Hematopoietic multipotent progenitor cell treated with erythropoietin and hydrocortisone succinate and interleukin-3 and kit ligand, for 8 days (in vitro differentiated cells): ENCODE measurements at regions not wholly inside any gene's neighbourhood (a gene's known extent, or its start where the extent isn't known, plus 50 kb on each side); places are given as distances from the start of the nearest gene placed in this dataset.

Source experiments
- DNase-seq: peaks from one replicate; pipeline ENCODE4 v3.0.0-alpha.2; 2015

DNA sequence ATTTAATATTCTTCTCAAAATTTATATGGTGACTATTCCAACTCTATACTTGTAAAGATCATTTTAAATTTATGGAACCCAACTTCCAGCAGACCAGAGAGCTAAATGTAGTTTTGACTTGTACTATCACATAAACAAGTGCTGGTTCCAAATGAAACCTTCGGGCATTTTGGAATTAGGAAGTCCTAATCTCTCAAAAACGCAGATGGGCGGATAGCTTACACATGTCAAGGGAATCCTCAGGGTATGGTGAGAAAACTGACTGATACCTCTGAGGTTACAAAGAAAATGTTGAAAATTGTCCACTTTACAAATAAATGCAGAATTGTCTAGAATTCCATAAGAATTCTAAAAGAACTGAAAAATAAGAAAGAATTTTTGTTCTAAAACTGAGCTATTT lies 224.1 kb downstream of the SS18 start:
- DNase-seq, result no peak

DNA sequence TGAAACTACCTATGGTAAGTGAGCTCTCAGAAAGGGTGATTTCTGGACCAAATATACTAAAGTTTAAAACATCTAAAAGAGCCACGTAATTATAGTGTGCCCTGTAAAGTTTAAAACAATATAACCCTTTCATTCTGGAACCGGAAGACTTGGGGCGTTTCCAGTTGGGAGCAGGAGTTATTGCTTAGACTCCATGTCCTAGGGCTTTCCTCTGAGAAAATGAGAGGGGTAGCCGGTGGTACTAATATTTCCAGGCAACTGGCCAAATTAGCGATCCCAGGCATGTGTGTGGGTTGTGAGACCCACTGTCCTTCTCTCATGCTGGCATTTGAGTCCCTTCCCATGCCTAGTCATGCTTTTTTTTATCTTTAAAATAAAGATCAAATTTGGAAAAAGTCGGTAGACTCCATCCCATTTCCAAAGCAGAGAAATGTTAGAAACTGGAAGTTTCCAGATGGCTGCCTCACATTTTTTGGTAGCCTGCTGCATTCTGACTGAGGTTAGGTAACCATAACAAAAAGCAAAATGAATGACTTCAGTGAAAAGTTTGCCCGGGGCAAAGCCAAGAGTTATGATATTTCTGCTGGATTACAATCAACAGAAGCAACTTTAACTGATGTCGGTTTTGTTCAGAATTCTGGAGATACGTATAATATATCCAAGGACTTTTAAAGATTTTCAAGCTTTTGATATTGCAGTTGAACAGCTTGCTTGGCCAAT lies 227.4 kb downstream of the SS18 start:
- DNase-seq, result no peak

DNA sequence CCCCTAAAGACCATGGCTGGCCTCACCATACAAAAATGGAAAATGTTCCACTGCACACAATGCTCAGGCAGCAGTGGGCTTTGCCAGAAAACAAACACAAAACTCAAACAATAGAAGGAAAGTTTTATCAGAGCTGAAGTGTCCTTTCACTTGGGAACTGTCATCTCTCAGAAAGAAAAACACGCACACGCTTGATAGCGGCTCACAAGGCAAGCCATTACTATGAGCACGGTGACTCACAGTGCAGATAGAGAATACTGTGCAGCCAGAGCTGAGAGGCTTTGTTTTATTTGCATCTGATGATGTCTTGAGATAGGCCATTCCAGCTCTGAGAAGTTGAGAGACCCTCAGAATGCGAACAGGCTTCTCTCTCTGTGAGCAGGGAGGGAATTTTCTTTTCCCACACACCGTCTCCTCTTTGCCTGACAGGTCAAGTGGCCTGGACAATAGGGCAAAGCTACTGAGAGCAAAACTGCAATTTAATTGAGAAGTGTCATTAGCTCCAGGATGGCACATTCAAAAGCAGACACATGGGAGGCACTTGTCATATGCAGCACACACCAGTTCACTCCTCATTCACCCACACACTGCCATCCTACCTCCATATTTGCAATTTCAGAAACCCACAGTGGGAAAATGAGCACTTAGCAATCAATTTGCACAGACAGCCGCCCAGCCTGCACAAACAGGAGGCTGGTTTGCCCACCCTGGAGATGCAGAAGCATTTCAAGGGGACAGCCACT lies 236.6 kb downstream of the SS18 start:
- no peak for DNase-seq

DNA sequence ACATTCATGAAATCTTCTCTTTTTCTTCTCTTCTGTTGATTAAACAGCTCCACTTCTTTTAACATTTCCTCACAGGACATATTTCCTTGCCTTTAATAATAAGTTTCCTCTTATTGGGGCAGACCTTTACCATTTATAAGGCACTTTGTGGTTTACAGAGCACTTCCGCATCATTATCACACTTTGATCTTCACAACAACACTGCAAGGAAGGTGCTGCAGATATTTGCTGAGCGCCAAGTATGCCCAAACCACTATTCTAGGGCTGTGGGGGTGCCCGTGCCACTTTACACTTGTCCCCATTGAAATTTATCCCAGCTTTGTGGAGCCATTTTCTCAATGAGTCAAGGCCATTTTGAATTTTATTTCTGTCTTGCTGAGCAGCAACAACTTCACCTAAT lies 246.6 kb downstream of the SS18 start:
- no peak for DNase-seq

DNA sequence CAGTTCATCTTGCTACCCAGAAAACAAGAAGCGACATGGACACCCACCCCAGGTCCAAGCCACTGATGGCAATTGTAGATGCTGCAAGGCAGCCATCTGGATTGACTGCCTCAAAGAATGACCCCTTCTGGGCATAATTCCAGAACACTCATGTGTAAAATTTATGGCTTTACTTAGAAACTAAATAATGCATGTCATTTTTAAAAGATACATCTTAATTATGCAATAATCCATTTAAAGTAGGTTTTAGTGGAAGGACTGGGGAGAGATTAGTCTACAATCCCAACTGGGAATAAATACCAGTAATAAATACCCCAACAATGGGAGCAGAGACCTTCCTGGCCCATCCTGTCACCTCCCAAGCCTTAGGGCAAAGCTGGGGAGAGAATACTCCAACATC lies 247.7 kb downstream of the SS18 start:
- DNase-seq, result no peak

DNA sequence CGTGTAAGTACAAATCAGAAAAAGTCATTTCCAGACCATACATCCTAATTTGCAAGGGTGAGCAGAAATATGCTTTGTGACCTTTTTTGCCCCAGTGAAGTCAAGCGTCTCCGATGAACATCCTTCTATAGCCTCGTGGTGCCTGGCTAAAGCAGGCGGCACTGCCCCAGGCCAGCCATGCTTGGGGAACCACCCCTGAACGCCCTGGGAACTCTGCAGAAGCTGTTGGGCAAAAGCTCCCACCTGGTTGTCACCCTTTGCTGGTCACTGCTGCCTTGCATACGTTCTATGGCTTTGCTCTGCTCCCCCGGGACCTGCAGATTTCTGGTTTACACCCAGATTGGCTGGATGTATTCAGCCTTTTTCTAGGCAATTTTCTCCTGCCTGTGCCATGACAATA lies 256.4 kb downstream of the SS18 start:
- no peak for DNase-seq

DNA sequence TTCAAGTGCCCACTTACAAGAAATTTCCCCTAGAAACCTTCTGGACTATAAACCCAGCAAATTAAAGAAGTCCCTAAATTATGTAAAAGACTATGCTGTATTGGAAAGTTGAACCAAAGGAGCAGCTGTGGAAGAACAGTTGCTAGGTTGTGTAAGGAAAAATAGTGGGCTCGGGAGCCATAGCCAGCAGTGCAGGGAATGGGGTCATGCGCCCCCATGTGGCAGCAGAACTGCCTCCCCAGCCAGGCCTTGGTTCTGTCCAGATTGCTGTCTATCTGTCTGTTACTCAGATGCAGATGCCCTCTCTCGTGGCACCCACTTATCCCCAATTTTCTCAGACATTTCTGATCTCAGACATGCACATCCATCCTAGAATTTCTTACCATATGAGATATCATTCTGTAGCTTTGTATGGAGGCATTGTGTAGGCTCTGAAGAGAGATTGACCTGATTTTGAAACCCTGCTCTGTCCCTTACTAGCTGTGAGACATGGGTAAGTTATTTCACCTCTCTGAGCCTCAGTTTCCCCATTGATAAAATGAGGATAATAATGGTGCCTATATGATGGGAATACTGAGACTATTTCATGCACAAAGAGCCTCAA lies 258.3 kb downstream of the SS18 start:
- DNase-seq, result peak; percentile 36

DNA sequence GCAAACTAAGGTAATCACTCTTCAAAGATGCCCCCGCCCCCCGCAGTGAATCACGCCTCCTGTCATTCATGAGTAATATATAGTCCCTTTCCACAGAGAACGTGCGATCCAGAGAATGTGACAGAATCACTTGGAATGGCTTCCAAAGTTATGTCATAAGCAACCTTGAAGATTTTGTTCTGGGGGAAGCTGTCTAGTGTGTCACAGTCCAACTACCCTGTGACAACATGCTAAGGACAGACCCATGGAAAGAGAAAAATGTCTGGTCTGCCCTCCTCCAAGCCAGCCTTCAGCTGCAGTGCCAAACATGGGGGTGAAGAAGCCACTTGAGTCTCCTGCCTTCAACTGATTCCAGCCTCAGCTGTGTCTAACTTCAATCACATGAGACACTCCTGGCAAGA lies 259.1 kb downstream of the SS18 start:
- no peak for DNase-seq

DNA sequence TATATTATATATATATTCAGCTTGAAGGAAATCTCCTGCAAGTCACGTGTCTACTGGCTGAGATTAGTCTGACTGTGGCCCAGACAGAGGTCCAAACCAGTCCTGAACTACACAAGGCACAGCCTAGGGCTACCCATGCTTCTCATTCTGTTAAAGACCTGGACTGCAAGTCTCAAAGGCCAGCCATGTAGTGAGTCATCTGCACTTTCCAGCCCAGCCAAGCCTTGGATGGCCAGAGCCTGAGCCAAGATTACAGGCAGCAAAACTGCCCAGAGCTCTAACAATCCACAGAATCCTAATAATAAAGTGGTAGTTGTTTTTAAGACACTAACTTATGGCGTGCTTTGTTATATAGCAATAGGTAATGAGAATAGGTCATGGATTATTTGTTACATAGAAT lies 259.6 kb downstream of the SS18 start:
- DNase-seq, result no peak

DNA sequence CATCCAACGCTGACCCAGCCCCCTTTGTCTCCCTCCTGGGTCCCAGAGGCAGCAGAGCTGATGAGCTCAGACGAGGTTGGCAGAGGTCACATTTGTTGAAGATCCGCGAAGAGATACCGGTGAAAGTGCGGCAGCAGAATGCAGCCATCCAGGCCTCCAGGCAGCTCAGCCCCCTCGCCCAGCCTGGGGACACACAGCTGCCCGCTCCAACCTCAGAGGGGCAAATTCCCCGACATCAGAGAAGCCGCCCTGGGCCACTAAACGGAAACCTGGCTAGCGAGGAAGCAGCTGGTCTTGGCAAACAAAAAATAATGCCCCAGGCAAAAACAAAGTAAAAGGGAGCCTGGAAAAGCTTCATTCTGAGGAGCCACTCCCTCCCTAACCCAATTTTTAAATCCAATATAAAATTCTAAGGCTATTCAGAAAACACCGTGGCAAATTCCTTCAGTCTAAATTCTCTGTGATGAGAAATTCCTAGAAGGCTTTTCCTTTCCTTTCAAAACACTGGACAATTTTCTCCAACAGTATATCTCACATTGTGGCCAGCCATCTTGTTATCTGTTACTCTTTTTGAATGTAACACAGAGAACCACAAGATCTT lies 262.4 kb downstream of the SS18 start:
- DNase-seq, result no peak

DNA sequence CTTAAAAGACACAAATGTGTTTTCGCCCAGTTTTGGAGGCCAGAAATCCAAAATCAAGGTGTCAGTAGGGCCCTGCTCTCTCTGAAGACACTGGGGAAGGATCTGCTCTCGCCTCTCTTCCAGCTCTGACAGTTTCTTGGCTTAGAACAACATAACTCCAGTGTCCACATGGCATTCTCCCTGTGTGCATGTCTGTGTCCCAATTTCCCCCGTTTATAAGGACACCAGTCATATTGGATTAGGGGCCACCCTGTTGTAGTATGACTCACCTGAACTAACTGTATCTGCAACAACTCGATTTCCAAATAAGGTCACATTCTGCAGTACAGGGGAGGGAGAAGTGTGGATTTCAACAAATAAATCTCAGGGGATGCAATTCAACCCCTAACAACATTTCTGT lies 263.2 kb downstream of the SS18 start:
- DNase-seq, result no peak

DNA sequence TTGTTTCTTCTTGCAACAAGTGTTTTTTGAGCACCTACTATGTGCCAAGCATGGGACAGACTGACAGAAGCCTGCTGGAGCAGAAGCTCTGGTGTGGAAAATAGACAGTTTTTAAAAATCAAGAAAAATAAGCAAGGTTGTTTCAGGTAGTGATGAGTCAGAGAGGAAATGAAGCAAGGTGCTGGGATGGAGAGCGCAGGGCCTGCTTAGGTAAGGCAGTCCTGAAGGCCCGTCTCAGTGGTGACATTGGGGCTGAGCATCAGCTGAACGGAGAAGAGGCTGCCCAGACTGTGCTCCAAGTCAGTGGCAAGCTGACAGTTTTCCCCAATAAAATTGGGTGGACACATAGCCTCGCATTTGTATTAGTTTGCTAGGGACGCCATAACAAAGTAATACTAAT lies 263.6 kb downstream of the SS18 start:
- DNase-seq, result no peak

DNA sequence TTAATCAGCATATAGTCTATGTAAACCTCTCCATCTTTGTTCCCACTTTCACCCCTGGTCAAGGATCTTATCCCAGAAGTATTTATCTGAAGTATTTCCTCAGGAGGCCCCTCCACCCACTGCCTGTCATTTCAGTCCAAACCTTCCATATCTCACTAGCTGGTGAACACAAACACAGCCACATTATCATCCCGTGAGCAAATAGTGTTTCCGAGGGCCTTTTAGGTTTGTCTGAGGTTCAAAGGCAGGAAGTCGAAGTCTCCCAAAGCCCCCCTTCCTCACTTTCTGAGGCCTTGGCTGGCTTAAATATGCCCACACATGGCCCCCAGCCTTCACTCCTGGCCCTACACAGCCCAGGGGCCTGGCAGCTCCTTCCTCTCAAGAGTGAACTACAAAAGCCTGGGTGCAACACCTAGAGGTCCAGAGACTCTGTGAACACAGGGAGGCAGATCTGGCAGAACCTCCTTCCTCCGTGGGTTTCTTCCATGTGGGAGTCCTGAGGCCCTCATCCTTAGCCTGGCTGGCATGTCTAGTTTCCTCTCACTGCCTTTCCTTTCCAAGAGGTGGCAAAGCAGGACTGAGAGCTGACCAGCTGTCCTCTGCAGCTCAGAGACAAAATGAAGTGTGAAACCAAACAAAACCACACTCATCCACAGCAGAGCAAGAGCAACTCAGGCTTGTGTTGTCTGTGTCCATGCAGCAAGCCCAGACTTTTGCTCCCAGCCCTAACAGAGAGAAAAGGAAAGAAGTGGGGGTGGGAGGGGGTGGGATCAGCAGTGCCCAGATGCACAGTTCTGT lies 264.2 kb downstream of the SS18 start:
- no peak for DNase-seq

DNA sequence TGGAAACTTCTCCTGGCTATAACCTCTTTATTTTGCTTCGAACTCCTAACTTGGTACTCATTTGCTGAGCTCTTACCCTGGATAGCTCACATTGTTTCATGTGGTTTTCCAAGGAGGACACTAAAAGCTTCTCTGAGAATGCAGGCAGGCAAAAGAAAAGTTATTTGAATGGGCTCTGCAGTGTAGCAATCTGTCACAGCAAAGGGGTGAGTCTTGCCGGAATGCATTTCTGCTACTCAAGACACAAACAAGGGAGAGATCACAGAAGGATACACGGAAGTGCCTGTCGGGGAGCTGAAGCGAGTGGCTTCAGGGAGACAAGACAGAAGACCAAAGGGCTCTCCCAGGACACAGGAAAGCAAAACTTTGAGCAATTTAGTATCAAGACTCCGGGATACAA lies 265.4 kb downstream of the SS18 start:
- no peak for DNase-seq

DNA sequence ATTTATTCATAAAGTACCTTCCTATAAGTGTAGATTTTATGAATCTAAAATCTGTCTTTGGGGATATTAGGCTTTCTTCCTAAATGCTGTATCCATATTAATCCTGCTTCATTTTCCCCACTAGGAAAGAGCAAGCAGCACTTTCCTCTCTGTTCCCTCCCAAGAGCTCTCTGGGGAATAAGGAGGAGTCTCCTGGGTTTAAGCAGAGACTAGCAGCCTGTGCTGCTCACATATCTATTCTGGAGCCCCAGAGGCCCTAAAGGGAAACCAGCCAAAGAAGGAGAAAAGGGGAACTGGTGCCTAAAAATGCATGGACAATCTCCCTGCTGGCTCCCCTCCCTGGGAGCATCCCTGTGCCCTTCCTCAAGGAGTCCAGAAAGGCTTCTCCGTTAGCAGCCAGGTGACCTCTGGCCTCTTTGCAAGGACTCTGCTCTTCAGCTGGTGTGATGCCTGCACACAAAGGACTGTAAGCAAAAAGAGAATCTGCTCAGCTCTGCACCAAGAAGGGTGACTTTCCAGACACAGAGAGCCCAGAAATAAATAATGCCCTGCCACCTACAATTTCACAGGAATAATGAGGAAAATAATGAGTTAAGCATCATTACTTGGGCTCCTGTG lies 270.6 kb downstream of the SS18 start:
- no peak for DNase-seq

DNA sequence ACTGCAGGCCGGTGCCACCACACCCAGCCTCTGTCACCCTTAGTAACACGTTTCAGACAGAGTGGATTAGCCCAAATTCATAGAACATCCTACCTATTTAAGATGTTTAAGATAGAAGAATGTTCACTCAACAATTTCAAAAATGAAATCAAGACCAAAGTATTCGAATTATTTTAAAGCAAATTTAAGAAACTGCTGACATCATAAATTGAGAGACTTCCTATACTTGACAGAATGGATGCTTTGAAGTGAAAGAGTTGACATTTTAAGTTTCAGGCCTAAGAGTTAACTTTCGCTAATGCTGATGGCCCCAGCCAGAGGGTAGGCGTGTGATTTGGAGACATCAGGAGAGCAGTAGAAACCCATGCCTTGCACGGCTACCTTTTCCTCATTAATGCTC lies 271.9 kb downstream of the SS18 start:
- no peak for DNase-seq

DNA sequence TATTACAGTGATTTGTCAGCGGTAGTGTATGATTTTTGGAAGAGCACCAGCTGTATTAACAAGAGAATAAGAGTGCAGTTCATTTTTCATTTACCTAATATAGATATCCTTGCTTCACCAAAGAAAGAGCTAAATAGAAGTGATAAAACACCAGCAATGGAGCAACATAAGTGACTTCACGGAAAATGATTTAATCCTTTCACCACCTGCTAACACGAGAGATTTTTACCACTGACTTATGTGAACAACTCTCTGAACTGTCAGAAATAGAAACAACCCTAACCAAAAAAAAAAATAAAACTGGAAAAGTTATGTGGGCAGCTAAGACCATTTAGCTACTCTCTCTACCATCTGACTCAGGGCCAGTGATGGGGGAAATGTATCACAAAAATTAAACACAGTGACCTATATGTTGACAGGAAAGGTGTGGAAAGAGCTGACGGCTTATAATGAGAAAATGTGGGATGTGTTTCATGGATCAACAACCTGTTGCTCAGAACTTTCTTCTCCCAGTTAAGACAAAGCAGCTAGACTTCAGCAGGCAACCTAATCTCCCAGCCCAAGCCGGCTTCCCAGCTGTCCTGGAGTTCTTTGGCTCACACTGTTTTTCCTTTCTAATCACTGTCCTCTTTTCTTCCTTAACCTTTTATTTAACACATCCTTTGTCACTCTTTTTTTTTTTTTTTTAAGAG lies 272.7 kb downstream of the SS18 start:
- no peak for DNase-seq

DNA sequence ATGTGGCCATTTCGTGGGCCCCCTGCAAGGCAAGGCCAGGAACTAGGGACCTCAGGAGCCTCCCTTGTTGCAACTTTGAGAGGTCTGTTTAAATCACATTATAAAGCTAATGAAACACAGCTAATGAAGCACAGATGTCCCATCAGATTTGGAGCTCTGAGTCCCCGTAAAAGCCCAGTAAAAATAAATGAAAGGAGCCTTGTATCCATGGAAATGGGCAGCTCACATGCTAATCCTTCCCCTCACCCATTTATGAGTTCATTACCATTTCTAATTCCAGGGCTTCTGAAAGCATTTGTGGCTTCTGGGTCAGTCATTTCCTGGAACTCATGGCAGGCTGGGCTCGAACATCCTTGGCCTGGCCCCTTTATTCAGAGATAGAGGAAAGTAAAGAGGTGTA lies 274.8 kb downstream of the SS18 start:
- no peak for DNase-seq

DNA sequence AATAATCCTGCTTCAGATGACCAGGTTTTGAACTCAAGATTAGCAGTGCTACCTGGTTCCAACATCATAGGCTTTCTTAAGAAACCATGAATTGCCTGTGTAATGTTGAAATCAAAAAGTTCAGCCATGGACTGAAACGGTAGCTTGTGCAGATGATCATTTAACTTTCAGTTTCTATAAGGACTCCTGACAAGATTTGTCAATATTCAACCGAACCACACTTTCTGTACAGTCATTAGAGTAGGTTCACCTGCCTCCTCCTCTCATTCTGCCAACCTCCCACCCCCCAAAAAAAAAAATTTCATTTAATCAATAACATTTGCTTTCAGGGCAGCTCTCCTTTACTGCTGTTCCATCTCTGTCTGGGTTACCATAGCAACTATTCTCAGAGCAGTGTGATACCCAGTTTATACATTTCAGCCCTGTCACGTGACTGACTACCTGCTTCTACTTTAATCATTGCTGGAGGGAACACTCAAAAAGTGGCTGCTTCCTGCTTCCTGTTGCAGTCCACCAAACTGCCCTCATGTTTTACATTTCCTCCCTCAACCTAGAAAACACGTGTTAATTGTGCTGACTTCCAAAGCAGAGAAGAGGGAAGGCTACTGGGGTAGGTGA lies 275.5 kb downstream of the SS18 start:
- no peak for DNase-seq

DNA sequence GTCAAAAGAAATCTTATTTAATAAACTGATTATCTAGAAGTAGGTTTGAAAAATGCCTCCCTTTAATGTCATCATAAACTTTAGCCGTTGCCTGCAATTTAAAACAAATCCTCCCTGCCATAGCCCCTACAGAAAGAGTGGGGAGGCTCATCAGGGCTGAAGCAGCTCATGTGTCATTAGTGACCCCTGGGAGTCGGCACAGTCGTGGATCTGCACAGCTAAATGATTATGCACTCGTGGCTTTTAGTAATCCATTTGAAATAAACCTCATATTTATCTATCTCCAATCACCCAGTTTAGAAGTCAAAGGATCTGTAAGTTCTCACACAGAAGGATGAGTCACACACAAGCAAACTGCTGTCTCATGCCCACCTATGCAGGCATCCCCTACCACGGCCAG lies 277.3 kb downstream of the SS18 start:
- no peak for DNase-seq

DNA sequence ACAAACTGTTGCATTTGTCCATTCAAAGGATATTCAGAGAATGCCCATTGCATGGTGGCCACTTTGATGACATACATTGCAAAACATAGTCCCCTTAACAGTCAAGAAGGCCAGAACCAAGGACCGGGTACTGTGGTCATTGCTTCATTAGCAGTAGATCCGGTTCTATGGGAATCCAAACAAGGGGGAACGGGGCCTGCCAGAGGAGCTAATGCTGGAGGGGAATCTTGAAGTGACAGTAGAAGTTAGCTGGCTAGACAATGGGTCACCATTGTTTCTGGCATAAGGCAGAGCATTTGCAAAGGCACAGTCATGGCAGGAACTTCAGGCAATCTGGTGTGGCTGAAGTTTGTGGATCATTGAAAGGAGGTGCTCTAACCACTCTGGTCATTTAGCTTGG lies 279.7 kb downstream of the SS18 start:
- DNase-seq, result no peak

DNA sequence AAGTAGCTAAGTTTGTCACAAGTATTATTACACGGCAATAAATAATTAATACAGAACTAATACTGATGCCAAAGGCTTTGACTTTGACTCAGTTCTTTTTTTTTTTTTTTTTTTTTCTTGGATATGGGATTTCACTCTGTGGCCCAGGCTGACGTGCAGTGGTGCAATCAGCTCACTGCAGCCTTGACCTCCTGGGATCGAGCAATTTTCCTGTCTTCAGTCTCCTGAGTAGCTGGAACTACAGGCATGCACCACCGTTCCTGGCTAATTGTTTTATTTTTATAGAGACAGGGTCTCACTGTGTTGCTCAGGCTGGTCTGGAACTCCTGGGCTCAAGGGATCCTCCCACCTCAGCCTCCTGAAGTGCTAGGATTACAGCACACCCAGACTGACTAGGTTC lies 284.5 kb downstream of the SS18 start:
- no peak for DNase-seq
